ENCODE measurements at regions not wholly inside any gene's neighbourhood (a gene's known extent, or its start where the extent isn't known, plus 50 kb on each side); places are given as distances from the start of the nearest gene placed in this dataset.

GRCh38 chr3:188041193-188041592 is 112.8 kb upstream of the LPP start:
- POLR2A ChIA-PET: no interaction called here
- ATAC-seq: no peak

GRCh38 chr3:188041895-188042294 is 112.1 kb upstream of the LPP start:
- WGBS (ENCODE audit: missing lambda C conversion rate): 90% methylated on average over 2 of the region's 5 CpGs
- POLR2A ChIA-PET: no interaction called here
- FAIRE-seq (no peak), DNase-seq (ENCODE audit: low read depth in 1 of 2, low spot score in 1 of 2) (no peak), ATAC-seq (no peak)
- CTCF ChIA-PET: interaction anchor here (0.8 to 1.7 kb wide), 2 partner anchors 33 to 293 kb away, joined by 3 to 4 read pairs; no protein-coding TSS in a partner anchor
- no peaks in the 10 kb centered on the region for H3K9me3 ChIP-seq
- no peak overlapping the region for H3K27ac ChIP-seq
- no peak overlapping the region for H3K4me2 ChIP-seq
- TF ChIP-seq USF2 (IDR thresholded peaks at IDR 0.05) (no peak), POLR2AphosphoS2 (conservative IDR thresholded peaks at IDR 0.05; ENCODE audit: low read length) (no peak), MAFK (IDR thresholded peaks at IDR 0.05; ENCODE audit: partially characterized antibody) (no peak), EP300 (IDR thresholded peaks at IDR 0.05) (no peak), KDM5A (IDR thresholded peaks at IDR 0.05) (no peak), FOSL2 (IDR thresholded peaks at IDR 0.05) (no peak), FOSL2 (CRISPR knock-in tag; IDR thresholded peaks at IDR 0.05) (no peak), ZC3H11A (IDR thresholded peaks at IDR 0.05) (no peak), HOXB13 (CRISPR knock-in tag; IDR thresholded peaks at IDR 0.05; ENCODE audit: low read depth) (no peak), HDAC2 (IDR thresholded peaks at IDR 0.05) (no peak), FOSB (CRISPR knock-in tag; IDR thresholded peaks at IDR 0.05) (no peak), ZNF302 (CRISPR knock-in tag; IDR thresholded peaks at IDR 0.05) (no peak), CBX8 (IDR thresholded peaks at IDR 0.05) (no peak), MAZ (IDR thresholded peaks at IDR 0.05; ENCODE audit: borderline replicate concordance, low read depth, low read length) (no peak), ATOH8 (CRISPR knock-in tag; IDR thresholded peaks at IDR 0.05; ENCODE audit: low read depth) (no peak), JUNB (IDR thresholded peaks at IDR 0.05) (no peak), PHF8 (IDR thresholded peaks at IDR 0.05; ENCODE audit: borderline replicate concordance, low read depth) (no peak), HMGXB4 (CRISPR knock-in tag; IDR thresholded peaks at IDR 0.05; ENCODE audit: borderline replicate concordance) (no peak), RAD21 (conservative IDR thresholded peaks at IDR 0.05 in 1 of 2, IDR thresholded peaks at IDR 0.05 in 1 of 2) (no peak), HOXB5 (CRISPR knock-in tag; IDR thresholded peaks at IDR 0.05) (no peak)
- H3K4me3 ChIP-seq: no peak overlapping the region
- peaks cover 22% of the 10 kb centered on the region for H3K4me1 ChIP-seq

More at GRCh38 chr3:188041193-188041592, 112.8 kb upstream of the LPP start:
- H3K4me3 ChIP-seq: no peak overlapping the region
- no peaks in the 10 kb centered on the region for H3K9me3 ChIP-seq
- FAIRE-seq (no peak), DNase-seq (ENCODE audit: low read depth in 1 of 2, low spot score in 1 of 2) (no peak)
- TF ChIP-seq PHF8 (IDR thresholded peaks at IDR 0.05; ENCODE audit: borderline replicate concordance, low read depth) (no peak), USF2 (IDR thresholded peaks at IDR 0.05) (no peak), ELK1 (IDR thresholded peaks at IDR 0.05; ENCODE audit: low read depth, low read length) (no peak), RAD21 (conservative IDR thresholded peaks at IDR 0.05 in 1 of 2, IDR thresholded peaks at IDR 0.05 in 1 of 2) (no peak), EP300 (IDR thresholded peaks at IDR 0.05) (no peak), KDM5A (IDR thresholded peaks at IDR 0.05) (no peak), CHD4 (IDR thresholded peaks at IDR 0.05; ENCODE audit: borderline replicate concordance) (no peak), RARB (CRISPR knock-in tag; IDR thresholded peaks at IDR 0.05) (no peak), NR3C1 (IDR thresholded peaks at IDR 0.05) (no peak), FOSB (CRISPR knock-in tag; IDR thresholded peaks at IDR 0.05) (no peak)
- CTCF ChIA-PET: no interaction called here
- no peak overlapping the region for H3K4me2 ChIP-seq
- no peak overlapping the region for H3K27ac ChIP-seq
- WGBS (ENCODE audit: missing lambda C conversion rate): 100% methylated on average over 1 of the region's 1 CpG
- H3K4me1 ChIP-seq: peaks cover 23% of the 10 kb centered on the region

All from A549 (cell line).